Erythroblast (primary cell): ENCODE measurements at regions not wholly inside any gene's neighbourhood (a gene's known extent, or its start where the extent isn't known, plus 50 kb on each side); places are given as distances from the start of the nearest gene placed in this dataset.

Experiments
- GATA1 ChIP-seq: IDR thresholded peaks from 2 replicates; pipeline ENCODE4 v1.6.1; 2011; ENCODE audit warnings: low read depth, mild to moderate bottlenecking, control low read depth, low read length, moderate library complexity
- POLR2A ChIP-seq: IDR thresholded peaks from 2 replicates; pipeline ENCODE4 v1.6.1; 2011; ENCODE audit warnings: mild to moderate bottlenecking, low read length

GRCh38 chr4:122083351-122083750 lies 68.8 kb upstream of the BLTP1 start:
- TF ChIP-seq POLR2A (no peak), GATA1 (no peak)
